GM21737 (cell line): ENCODE measurements at regions not wholly inside any gene's neighbourhood (a gene's known extent, or its start where the extent isn't known, plus 50 kb on each side); places are given as distances from the start of the nearest gene placed in this dataset.
A peak's percentile ranks its signal among the peaks of the same experiment; 100 is the strongest.
"Not testable (repeated sequence)": the region's sequence is repeated elsewhere in the genome, so short reads cannot be mapped to it uniquely, and the experiment has no call there.

ENCODE experiments used
- ATAC-seq: cut with Tn5 transposase; IDR thresholded peaks from one replicate; pipeline ENCODE4 v1.9.1; 2021; ENCODE audit warnings: mild to moderate bottlenecking, moderate library complexity; ENCODE audit not compliant: unreplicated experiment

DNA sequence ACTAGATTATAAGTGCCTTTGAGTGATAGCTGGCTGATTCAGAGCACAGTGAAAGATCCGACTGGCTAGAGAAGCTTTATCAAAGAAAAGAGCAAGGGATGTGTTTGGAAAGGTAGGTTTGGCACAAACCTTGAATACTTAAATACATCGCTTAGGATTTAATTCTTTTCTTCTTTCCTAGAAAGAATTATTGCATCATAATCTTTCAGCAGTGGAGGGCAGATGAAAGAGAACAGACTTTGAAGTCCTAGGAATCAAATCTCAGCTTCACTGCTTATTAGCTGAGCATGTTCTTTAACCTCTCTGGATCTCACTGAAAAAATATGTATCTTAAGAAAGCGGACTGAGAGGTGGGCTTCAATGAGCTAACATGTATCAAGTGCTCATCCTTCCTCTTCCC is 122.8 kb downstream of the ZNF365 start:
- no peak for ATAC-seq

DNA sequence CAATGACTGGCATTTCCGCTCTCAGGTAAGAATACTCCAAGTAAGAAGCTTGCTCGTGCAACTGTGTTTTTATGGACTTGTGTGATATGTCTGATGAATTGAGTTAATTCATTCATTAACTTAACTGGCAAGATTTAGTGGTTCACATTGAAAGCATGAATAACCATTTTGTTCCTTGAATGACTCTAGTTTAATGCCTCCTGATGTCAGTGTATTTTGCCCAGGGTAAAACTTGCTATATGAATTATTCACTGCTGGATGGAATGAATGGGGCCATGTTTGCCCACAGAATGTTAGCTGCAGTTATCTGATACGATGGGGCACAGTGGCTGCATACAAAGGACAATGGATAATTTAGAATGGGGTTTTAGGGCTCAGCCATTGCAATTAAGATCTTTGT is 124.1 kb downstream of the ZNF365 start:
- ATAC-seq: no peak

DNA sequence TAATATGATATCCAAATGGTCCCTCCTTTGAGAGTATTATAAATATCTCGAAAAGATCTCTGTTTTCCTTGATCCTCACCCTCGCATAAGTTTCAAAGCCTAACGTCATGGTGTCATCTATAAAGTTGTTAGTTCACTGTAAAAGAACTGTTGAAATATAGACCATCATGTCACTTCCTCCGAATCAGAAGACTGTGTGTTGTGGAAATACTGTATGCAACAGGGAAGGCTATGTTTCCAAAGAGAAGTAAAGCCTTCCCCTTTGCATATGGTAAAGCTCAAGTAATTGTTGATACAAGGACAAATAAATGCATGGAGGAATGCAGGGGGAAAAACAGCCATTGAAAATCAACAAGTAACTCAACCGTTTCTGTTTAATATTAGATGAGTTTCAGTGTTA is 125.9 kb downstream of the ZNF365 start:
- ATAC-seq: not testable (repeated sequence)

- ATAC-seq: no peak
Measured at GRCh38 chr10:62501547-62501946, 127.4 kb downstream of the ZNF365 start.

- no peak for ATAC-seq
Measured at GRCh38 chr10:62502995-62503613, 128.9 kb downstream of the ZNF365 start.

DNA sequence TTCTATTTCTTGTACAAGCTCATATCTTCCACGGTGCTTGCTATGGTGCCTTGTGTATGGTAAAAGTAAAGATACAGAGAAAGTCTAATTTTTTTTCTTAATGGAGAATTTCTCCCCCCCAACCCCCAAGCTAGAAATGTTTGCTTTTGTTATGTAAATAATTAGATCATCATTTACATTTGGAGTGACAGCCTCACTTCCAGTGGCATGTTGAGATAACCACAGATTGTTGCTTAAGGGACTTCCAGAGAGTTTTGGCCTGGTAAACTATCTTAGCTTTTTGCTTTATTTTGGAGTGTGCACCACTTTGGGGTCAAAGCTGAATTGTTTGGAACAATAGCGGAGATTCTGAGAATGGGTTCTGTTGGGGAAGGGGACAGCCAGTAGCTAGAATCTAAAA is 129.7 kb downstream of the ZNF365 start:
- ATAC-seq: no peak

DNA sequence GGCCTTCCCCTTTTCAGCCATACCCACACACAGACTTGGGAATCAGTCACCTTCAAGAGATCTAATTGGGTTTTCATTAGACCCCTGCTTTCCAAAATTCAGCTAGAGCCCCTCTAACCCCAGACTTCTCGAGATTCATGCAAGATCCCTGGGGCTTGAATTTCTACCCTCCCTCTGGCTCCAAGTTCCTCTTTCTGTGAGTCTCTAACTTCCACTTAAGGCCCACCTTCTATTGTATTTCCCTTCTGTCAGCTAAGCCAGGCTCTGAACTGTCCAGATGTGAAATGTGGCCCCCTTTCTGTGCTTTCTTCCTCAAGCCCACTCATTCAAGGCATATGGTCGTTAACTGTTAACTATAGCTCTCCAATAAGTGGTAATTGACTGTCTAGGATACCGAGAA is 132.2 kb downstream of the ZNF365 start:
- ATAC-seq: no peak

GRCh38 chr10:62511238-62511637 is 137.1 kb downstream of the ZNF365 start:
- ATAC-seq: no peak

GRCh38 chr10:62511656-62512055 is 137.5 kb downstream of the ZNF365 start:
- ATAC-seq: peak; percentile 85

GRCh38 chr10:62512732-62513475 is 138.7 kb downstream of the ZNF365 start:
- no peak for ATAC-seq

DNA sequence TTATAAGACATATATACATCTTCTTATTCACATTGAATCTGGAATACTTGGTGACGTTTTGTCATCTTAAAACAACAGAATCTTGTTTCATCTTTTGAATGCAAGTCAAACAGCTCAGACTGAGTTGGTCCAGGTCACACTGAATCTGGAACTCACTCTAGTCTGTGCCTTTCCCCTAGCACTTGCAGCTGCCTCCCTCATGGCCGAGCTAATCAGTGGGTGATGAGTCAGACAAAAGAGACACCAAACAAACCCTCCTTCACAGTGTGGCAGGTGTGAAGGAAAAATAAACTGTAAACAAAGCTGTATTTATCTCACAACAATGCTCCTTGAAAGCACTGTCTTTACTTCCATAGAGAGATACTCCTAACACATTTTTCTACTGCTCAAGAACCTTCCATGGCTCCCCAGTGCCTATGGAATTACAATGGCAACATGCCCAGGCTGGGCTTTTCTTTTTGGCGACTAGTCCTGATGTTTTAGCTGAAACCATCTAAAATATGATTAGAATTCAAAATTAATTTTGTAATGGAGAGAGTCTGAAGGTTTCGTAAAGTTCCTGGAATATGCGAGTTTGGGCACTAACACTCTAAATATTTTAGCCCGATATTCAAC is 140.0 kb downstream of the ZNF365 start:
- ATAC-seq: no peak

GRCh38 chr10:62517252-62517651 is 143.1 kb downstream of the ZNF365 start:
- ATAC-seq: no peak

DNA sequence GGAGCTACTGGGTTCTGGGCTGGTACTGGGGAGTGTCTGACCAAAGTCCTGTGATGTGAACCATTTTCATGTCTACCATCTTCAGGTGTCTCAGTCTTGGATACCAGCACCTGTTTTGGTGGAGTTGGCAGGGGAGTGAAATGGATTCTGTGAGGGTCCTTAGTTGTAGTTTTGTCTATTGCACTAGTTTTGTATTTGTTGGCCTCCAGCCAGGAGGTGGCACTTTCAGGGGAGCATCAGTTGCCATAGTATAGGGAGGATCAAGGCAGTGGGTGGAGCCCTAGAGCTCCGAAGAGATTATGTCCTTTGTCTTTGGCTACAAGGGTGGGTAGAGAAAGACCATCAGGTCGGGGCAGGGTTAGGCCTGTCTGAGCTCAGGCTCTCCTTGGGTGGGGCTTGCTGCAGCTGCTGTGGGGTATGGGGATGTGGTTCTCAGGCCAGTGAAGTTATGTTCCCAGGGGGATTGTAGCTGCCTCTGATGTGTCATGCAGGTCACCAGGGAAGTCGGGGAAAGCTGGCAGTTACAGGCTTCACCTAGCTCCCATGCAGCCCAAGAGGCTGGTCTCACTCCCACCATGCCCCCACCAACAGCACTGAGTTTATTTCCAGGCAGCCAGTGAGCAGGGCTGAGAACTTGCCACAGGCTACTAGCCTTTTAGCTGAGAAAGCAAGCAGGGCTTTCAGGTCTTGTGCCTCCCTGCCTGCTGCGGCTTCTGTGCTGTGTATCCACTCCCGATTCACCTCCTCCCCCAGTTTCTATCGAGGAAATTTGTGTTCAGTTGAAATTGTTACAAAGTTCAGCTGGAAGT is 153.1 kb downstream of the ZNF365 start:
- ATAC-seq: peak; percentile 57

DNA sequence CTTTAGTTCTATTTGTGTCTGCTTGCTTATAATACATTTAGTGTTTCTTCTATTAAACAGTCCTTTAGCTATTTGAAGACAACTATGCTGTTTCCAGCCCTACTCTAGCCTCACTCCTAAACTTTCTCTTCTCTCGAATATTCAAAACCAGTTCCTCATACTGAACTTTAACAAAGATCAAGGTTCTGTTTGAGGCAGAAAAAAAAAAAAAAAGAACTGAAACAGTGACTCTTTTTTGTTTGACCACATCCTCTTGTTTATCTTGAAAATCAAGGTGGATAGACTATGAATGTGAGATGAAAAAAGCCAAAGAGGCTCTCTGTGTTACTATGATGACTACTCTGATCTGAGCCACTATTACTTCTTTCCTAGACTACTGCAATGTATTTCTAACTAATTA is 154.3 kb downstream of the ZNF365 start:
- peak; percentile 88 for ATAC-seq

GRCh38 chr10:62529396-62529795 is 155.2 kb downstream of the ZNF365 start:
- no peak for ATAC-seq

DNA sequence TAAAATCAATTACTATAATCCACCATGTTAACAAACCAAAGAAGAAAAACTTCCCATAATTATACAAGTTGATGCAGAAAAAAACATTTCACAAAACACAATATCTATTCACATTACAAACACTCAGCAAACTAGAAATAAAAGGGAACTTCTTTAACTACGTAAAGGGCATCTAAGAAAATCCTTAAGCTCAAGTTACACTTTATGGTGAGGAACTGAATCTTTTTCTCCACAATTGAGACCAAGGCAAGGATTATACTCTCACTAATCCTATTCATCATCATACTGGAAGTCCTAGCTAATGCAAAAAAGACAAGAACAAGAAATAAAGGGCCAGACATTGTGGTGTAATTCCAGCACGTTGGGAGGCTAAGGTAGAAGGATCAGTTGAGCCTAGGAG is 159.9 kb downstream of the ZNF365 start:
- ATAC-seq: no peak

- no peak for ATAC-seq
Measured at GRCh38 chr10:62538606-62539005, 164.4 kb downstream of the ZNF365 start.

DNA sequence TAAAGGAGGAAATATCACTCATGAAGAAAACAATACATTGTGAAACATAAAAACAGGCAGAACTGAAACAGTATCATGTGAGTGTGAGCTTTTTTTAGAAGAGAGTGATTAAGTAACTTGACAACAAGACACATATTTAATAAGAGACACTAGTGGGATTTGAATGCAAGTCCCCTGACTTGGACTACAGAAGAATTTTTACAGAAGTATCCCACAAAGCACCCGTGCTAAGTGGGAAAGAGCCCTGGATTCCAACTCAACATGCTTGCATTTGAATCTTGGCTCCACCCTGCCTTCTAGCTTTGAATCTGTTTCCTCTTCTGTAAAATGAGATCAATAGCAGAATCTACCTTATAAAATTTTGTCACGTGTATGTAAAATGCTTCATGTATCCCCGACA is 166.2 kb downstream of the ZNF365 start:
- ATAC-seq: no peak

DNA sequence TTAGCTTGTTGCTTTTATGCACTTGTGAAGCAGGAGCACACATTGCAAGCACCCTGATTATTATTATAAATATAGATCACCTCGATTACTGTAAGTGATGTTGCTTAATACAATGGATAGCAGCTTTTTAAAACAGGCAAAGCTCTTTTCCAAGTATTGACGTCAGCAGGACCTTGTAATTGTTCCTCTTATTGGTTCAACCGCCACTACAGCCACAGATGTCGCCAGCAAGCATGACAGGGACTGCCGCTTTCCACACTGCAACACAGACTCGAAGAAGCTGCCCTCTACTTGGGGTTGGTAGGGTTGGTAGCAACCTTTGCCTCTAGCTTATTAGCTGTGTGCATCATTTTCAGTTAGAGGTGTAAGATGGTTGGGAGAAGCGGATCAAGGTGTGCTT is 167.6 kb downstream of the ZNF365 start:
- no peak for ATAC-seq

GRCh38 chr10:62543571-62544355 is 169.6 kb downstream of the ZNF365 start:
- no peak for ATAC-seq
